Neural progenitor cell (in vitro differentiated cells): ENCODE measurements at regions not wholly inside any gene's neighbourhood (a gene's known extent, or its start where the extent isn't known, plus 50 kb on each side); places are given as distances from the start of the nearest gene placed in this dataset.
A peak's percentile ranks its signal among the peaks of the same experiment; 100 is the strongest.

ENCODE experiments used
- DNase-seq: peaks from one replicate; pipeline ENCODE4 v3.0.0-alpha.2; 2016; ENCODE audit warnings: low spot score
- H2AFZ ChIP-seq: fragments of 200-600 bp; sonication (generic); replicated peaks from 2 replicates; pipeline ENCODE4 v1.6.1; 2016; ENCODE audit warnings: antibody characterized with exemption
- H3F3A ChIP-seq: fragments of 200-600 bp; sonication (generic); 2 replicates; pipeline ENCODE4 v1.6.1; 2016; ENCODE audit warnings: antibody characterized with exemption, low read depth
- H3K27ac ChIP-seq: fragments of 200-600 bp; sonication (generic); 2 replicates; pipeline ENCODE4 v1.5.1; 2016; ENCODE audit warnings: mild to moderate bottlenecking
- H3K27me3 ChIP-seq: fragments of 200-600 bp; sonication (generic); 2 replicates; pipeline ENCODE4 v1.6.1; 2016; ENCODE audit warnings: mild to moderate bottlenecking, moderate library complexity
- H3K36me3 ChIP-seq: fragments of 200-600 bp; sonication (generic); 2 replicates; pipeline ENCODE4 v1.5.1; 2016
- H3K4me1 ChIP-seq: fragments of 200-600 bp; sonication (generic); 2 replicates; pipeline ENCODE4 v1.6.1; 2016; ENCODE audit warnings: mixed run types
- H3K4me2 ChIP-seq: fragments of 200-600 bp; sonication (generic); 2 replicates; pipeline ENCODE4 v1.6.1; 2016
- H3K4me3 ChIP-seq: fragments of 200-600 bp; sonication (generic); 2 replicates; pipeline ENCODE4 v1.5.1; 2016
- H3K79me2 ChIP-seq: fragments of 200-600 bp; sonication (generic); 2 replicates; pipeline ENCODE4 v1.6.1; 2016; ENCODE audit warnings: low read depth
- H3K9ac ChIP-seq: fragments of 200-600 bp; sonication (generic); 2 replicates; pipeline ENCODE4 v1.6.1; 2016
- H3K9me3 ChIP-seq: fragments of 200-600 bp; sonication (generic); 2 replicates; pipeline ENCODE4 v1.5.1; 2016; ENCODE audit warnings: low read depth
- H4K20me1 ChIP-seq: fragments of 200-600 bp; sonication (generic); 2 replicates; pipeline ENCODE4 v1.6.1; 2016; ENCODE audit warnings: low read depth
- H3K27ac Mint-ChIP-seq: 3 replicates; pipeline ENCODE4 v1.8.0; 2021; ENCODE audit warnings: mixed read lengths
- H3K27me3 Mint-ChIP-seq: 2 replicates; pipeline ENCODE4 v1.8.0; 2022; ENCODE audit warnings: low read depth, mild to moderate bottlenecking, inconsistent platforms, moderate library complexity, mixed read lengths; ENCODE audit not compliant: insufficient read depth
- H3K36me3 Mint-ChIP-seq: 3 replicates; pipeline ENCODE4 v1.8.0; 2021; ENCODE audit warnings: mixed read lengths
- H3K4me1 Mint-ChIP-seq: 3 replicates; pipeline ENCODE4 v1.8.0; 2021; ENCODE audit warnings: mixed read lengths
- H3K4me3 Mint-ChIP-seq: 3 replicates; pipeline ENCODE4 v1.8.0; 2021; ENCODE audit warnings: mild to moderate bottlenecking, moderate library complexity, mixed read lengths
- H3K9me3 Mint-ChIP-seq: 3 replicates; pipeline ENCODE4 v1.8.0; 2020; ENCODE audit warnings: mixed read lengths
- CTCF ChIP-seq: fragments of 200-600 bp; sonication (generic); IDR thresholded peaks from 2 replicates; pipeline ENCODE4 v1.5.1; 2017; ENCODE audit warnings: antibody characterized with exemption, mild to moderate bottlenecking
- EZH2 ChIP-seq: fragments of 200-600 bp; sonication (generic); IDR thresholded peaks from 2 replicates; pipeline ENCODE4 v1.6.1; 2017; ENCODE audit warnings: antibody characterized with exemption, mild to moderate bottlenecking, moderate library complexity
- EZH2phosphoT487 ChIP-seq: fragments of 200-600 bp; sonication (generic); IDR thresholded peaks from 2 replicates; pipeline ENCODE4 v1.6.1; 2017; ENCODE audit warnings: antibody characterized with exemption

- Mint-ChIP-seq H3K27me3 (no peaks in the 10 kb centered on the region), H3K27ac (peak overlapping the region; percentile 43), H3K36me3 (no peaks in the 10 kb centered on the region), H3K4me1 (peaks cover 34% of the 10 kb centered on the region), H3K4me3 (no peak overlapping the region), H3K9me3 (no peaks in the 10 kb centered on the region)
- Histone ChIP-seq H2AFZ (no peak overlapping the region), H3K36me3 (no peaks in the 10 kb centered on the region), H3K27ac (peak overlapping the region; percentile 15), H3K4me2 (peak overlapping the region; percentile 25), H3K79me2 (no peaks in the 10 kb centered on the region), H3K4me1 (peaks cover 23% of the 10 kb centered on the region), H3K4me3 (no peak overlapping the region), H3F3A (peaks cover 4% of the 10 kb centered on the region), H3K9me3 (no peaks in the 10 kb centered on the region), H3K27me3 (no peaks in the 10 kb centered on the region), H3K9ac (no peak overlapping the region), H4K20me1 (no peaks in the 10 kb centered on the region)
- no peak for DNase-seq
- TF ChIP-seq CTCF, result no peak
These were observed 127.4 kb upstream of the FAM83B start for GRCh38 chr6:54719131-54719530.

GRCh38 chr6:54719633-54720032 lies 126.9 kb upstream of the FAM83B start:
- Mint-ChIP-seq H3K27ac (peak overlapping the region; percentile 43), H3K27me3 (no peaks in the 10 kb centered on the region), H3K36me3 (no peaks in the 10 kb centered on the region), H3K9me3 (no peaks in the 10 kb centered on the region), H3K4me3 (no peak overlapping the region), H3K4me1 (peaks cover 34% of the 10 kb centered on the region)
- peak; percentile 31 for DNase-seq
- H3K4me3 ChIP-seq, result no peak overlapping the region
- no peaks in the 10 kb centered on the region for H3K9me3 ChIP-seq
- no peaks in the 10 kb centered on the region for H4K20me1 ChIP-seq
- peaks cover 23% of the 10 kb centered on the region for H3K4me1 ChIP-seq
- H3K36me3 ChIP-seq, result no peaks in the 10 kb centered on the region
- H3K27ac ChIP-seq, result peak overlapping the region; percentile 15
- H2AFZ ChIP-seq, result no peak overlapping the region
- peak overlapping the region; percentile 25 for H3K4me2 ChIP-seq
- peaks cover 4% of the 10 kb centered on the region for H3F3A ChIP-seq
- H3K9ac ChIP-seq, result no peak overlapping the region
- no peak for TF ChIP-seq EZH2
- no peak for TF ChIP-seq CTCF
- no peak for TF ChIP-seq EZH2phosphoT487
- H3K27me3 ChIP-seq, result no peaks in the 10 kb centered on the region
- no peaks in the 10 kb centered on the region for H3K79me2 ChIP-seq

- no peak overlapping the region for H3K27ac Mint-ChIP-seq
- Histone ChIP-seq H3K4me2 (no peak overlapping the region), H3K4me1 (peaks cover 23% of the 10 kb centered on the region), H4K20me1 (no peaks in the 10 kb centered on the region), H3K4me3 (no peak overlapping the region), H3K27ac (no peak overlapping the region), H3F3A (peaks cover 4% of the 10 kb centered on the region), H3K36me3 (no peaks in the 10 kb centered on the region), H3K9ac (no peak overlapping the region), H2AFZ (no peak overlapping the region), H3K79me2 (no peaks in the 10 kb centered on the region), H3K27me3 (no peaks in the 10 kb centered on the region), H3K9me3 (no peaks in the 10 kb centered on the region)
- no peak for DNase-seq
- H3K9me3 Mint-ChIP-seq, result no peaks in the 10 kb centered on the region
- peaks cover 34% of the 10 kb centered on the region for H3K4me1 Mint-ChIP-seq
- TF ChIP-seq EZH2phosphoT487, result no peak
- TF ChIP-seq EZH2, result no peak
- TF ChIP-seq CTCF, result no peak
- no peaks in the 10 kb centered on the region for H3K27me3 Mint-ChIP-seq
- H3K4me3 Mint-ChIP-seq, result no peak overlapping the region
- H3K36me3 Mint-ChIP-seq, result no peaks in the 10 kb centered on the region
These were observed 124.2 kb upstream of the FAM83B start for GRCh38 chr6:54722328-54722727.

GRCh38 chr6:54729716-54730115 lies 116.9 kb upstream of the FAM83B start:
- Histone ChIP-seq H3F3A (no peaks in the 10 kb centered on the region), H3K4me2 (no peak overlapping the region), H3K36me3 (no peaks in the 10 kb centered on the region), H3K4me1 (no peaks in the 10 kb centered on the region), H4K20me1 (no peaks in the 10 kb centered on the region), H3K4me3 (no peak overlapping the region), H3K9ac (no peak overlapping the region), H2AFZ (no peak overlapping the region), H3K79me2 (no peaks in the 10 kb centered on the region), H3K27me3 (no peaks in the 10 kb centered on the region), H3K27ac (no peak overlapping the region), H3K9me3 (no peaks in the 10 kb centered on the region)
- Mint-ChIP-seq H3K4me3 (no peak overlapping the region), H3K27ac (no peak overlapping the region), H3K36me3 (no peaks in the 10 kb centered on the region), H3K4me1 (no peaks in the 10 kb centered on the region), H3K9me3 (peaks cover 2% of the 10 kb centered on the region), H3K27me3 (no peaks in the 10 kb centered on the region)
- TF ChIP-seq EZH2 (no peak), CTCF (no peak), EZH2phosphoT487 (no peak)
- no peak for DNase-seq
